ENCODE measurements at regions not wholly inside any gene's neighbourhood (a gene's known extent, or its start where the extent isn't known, plus 50 kb on each side); places are given as distances from the start of the nearest gene placed in this dataset.
A peak's percentile ranks its signal among the peaks of the same experiment; 100 is the strongest.

GRCh38 chr4:77232653-77233052, 75.6 kb downstream of the CCNG2 start:
- TF ChIP-seq RAD21 (IDR thresholded peaks at IDR 0.05; ENCODE audit: low read depth) (no peak), TEAD4 (IDR thresholded peaks at IDR 0.05) (no peak), TCF12 (IDR thresholded peaks at IDR 0.05; ENCODE audit: low read depth) (no peak), CEBPB (IDR thresholded peaks at IDR 0.05) (no peak), FOXM1 (IDR thresholded peaks at IDR 0.05; ENCODE audit: borderline replicate concordance, low read depth) (no peak)
- TF ChIP-seq, protein P1, sequence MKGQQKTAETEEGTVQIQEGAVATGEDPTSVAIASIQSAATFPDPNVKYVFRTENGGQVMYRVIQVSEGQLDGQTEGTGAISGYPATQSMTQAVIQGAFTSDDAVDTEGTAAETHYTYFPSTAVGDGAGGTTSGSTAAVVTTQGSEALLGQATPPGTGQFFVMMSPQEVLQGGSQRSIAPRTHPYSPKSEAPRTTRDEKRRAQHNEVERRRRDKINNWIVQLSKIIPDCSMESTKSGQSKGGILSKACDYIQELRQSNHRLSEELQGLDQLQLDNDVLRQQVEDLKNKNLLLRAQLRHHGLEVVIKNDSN (IDR thresholded peaks at IDR 0.05), result no peak

DNA sequence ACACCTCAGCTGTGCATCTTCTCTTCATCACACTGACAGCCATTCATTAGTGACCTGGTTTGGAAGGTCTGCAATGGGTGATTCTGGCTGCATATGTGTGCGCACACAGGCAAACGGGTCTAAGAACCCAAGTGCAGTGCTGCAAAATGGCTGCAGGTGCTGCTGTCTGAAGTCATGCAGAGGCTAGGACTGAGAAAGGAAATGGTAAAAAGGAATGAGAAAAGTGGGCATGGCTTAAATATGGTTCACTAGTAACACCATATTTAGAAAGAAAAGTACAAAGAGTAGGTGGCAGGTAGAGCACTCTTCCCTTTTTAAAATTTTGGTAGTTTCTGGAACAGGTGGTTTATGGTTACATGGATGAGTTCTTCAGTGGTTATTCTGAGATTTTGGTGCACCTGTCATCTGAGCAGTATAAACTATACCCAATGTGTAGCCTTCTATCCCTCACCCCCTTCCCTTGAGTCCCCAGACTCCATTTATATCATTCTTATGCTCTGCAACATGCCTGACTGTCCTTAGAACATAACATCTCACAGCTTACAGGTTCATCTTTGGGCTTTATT, 78.4 kb downstream of the CCNG2 start:
- TF ChIP-seq EGR1 (IDR thresholded peaks at IDR 0.05) (no peak), FOXM1 (IDR thresholded peaks at IDR 0.05; ENCODE audit: borderline replicate concordance, low read depth) (no peak), CREB1 (IDR thresholded peaks at IDR 0.05; ENCODE audit: low read depth) (no peak), RAD21 (IDR thresholded peaks at IDR 0.05; ENCODE audit: low read depth) (no peak), CEBPB (IDR thresholded peaks at IDR 0.05) (no peak)

DNA sequence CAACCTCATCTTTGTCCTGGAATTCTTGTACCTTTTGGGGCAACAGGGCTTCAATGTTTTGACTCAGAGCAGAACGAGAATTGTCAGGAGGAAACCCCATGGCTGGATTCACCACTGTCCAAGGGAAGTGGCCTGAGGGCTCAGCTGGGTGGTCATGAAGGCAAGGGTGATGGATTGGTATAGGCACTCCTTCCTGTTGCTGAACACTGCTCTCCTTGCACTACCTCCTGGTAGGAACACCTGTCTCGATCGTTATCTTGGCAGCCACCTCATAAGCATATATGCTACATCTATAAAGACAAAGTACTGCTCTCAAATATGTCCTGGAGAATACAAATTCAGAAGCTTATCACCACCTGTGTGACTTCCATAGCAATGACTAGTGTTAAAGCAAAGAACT, 79.8 kb downstream of the CCNG2 start:
- TF ChIP-seq EP300 (IDR thresholded peaks at IDR 0.05; ENCODE audit: borderline replicate concordance) (no peak), TEAD4 (IDR thresholded peaks at IDR 0.05) (no peak), RAD21 (IDR thresholded peaks at IDR 0.05; ENCODE audit: low read depth) (no peak), ZBTB7A (IDR thresholded peaks at IDR 0.05; ENCODE audit: low read depth) (no peak), MAX (IDR thresholded peaks at IDR 0.05) (no peak), CEBPB (IDR thresholded peaks at IDR 0.05) (no peak), EGR1 (IDR thresholded peaks at IDR 0.05) (no peak), TCF12 (IDR thresholded peaks at IDR 0.05; ENCODE audit: low read depth) (no peak), YY1 (IDR thresholded peaks at IDR 0.05; ENCODE audit: low read depth) (no peak), FOXM1 (IDR thresholded peaks at IDR 0.05; ENCODE audit: borderline replicate concordance, low read depth) (no peak), NFIC (IDR thresholded peaks at IDR 0.05) (no peak), CREB1 (IDR thresholded peaks at IDR 0.05; ENCODE audit: low read depth) (no peak), TAF1 (IDR thresholded peaks at IDR 0.05; ENCODE audit: low read depth) (no peak)
- TF ChIP-seq, protein P1 (IDR thresholded peaks at IDR 0.05), result no peak
- TF ChIP-seq, protein P2, sequence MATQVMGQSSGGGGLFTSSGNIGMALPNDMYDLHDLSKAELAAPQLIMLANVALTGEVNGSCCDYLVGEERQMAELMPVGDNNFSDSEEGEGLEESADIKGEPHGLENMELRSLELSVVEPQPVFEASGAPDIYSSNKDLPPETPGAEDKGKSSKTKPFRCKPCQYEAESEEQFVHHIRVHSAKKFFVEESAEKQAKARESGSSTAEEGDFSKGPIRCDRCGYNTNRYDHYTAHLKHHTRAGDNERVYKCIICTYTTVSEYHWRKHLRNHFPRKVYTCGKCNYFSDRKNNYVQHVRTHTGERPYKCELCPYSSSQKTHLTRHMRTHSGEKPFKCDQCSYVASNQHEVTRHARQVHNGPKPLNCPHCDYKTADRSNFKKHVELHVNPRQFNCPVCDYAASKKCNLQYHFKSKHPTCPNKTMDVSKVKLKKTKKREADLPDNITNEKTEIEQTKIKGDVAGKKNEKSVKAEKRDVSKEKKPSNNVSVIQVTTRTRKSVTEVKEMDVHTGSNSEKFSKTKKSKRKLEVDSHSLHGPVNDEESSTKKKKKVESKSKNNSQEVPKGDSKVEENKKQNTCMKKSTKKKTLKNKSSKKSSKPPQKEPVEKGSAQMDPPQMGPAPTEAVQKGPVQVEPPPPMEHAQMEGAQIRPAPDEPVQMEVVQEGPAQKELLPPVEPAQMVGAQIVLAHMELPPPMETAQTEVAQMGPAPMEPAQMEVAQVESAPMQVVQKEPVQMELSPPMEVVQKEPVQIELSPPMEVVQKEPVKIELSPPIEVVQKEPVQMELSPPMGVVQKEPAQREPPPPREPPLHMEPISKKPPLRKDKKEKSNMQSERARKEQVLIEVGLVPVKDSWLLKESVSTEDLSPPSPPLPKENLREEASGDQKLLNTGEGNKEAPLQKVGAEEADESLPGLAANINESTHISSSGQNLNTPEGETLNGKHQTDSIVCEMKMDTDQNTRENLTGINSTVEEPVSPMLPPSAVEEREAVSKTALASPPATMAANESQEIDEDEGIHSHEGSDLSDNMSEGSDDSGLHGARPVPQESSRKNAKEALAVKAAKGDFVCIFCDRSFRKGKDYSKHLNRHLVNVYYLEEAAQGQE (IDR thresholded peaks at IDR 0.05; ENCODE audit: low read depth), result no peak

GRCh38 chr4:77240469-77241066, 83.6 kb downstream of the CCNG2 start:
- TF ChIP-seq ZBTB7A (IDR thresholded peaks at IDR 0.05; ENCODE audit: low read depth) (no peak), MAX (IDR thresholded peaks at IDR 0.05) (no peak), RAD21 (IDR thresholded peaks at IDR 0.05; ENCODE audit: low read depth) (peak; percentile 91)
- TF ChIP-seq, protein P2 (IDR thresholded peaks at IDR 0.05; ENCODE audit: low read depth), result no peak

DNA sequence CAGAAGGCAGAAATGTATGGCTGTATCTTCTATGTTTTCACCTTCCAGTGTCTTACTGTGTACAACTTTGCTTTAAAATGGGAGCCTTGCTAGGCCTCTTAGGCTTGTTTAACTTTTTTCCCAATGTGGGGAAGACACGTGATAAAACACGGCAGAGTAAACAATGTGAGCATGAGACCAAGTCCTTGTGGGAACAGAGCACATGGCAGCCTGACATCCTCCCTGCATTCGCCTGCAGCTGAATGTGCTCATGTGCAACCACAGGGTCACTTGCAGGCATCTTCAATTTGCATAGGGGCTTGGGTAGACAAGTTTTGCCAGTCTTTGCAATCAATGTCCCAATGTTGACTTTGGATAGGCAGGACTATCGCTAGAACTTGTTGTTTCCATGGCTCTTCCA, 91.8 kb downstream of the CCNG2 start:
- TF ChIP-seq MAX (IDR thresholded peaks at IDR 0.05) (no peak), TAF1 (IDR thresholded peaks at IDR 0.05; ENCODE audit: low read depth) (no peak), EGR1 (IDR thresholded peaks at IDR 0.05) (no peak), RAD21 (IDR thresholded peaks at IDR 0.05; ENCODE audit: low read depth) (no peak), ZBTB7A (IDR thresholded peaks at IDR 0.05; ENCODE audit: low read depth) (no peak), TCF12 (IDR thresholded peaks at IDR 0.05; ENCODE audit: low read depth) (no peak), NFIC (IDR thresholded peaks at IDR 0.05) (no peak), CEBPB (IDR thresholded peaks at IDR 0.05) (no peak), TEAD4 (IDR thresholded peaks at IDR 0.05) (no peak), EP300 (IDR thresholded peaks at IDR 0.05; ENCODE audit: borderline replicate concordance) (no peak), YY1 (IDR thresholded peaks at IDR 0.05; ENCODE audit: low read depth) (no peak)
- TF ChIP-seq, protein P1 (IDR thresholded peaks at IDR 0.05), result no peak
- TF ChIP-seq, protein P2 (IDR thresholded peaks at IDR 0.05; ENCODE audit: low read depth), result no peak
